Mesenchymal stem cell (in vitro differentiated cells and primary cell): ENCODE measurements at regions not wholly inside any gene's neighbourhood (a gene's known extent, or its start where the extent isn't known, plus 50 kb on each side); places are given as distances from the start of the nearest gene placed in this dataset.

ENCODE experiments used
- DNase-seq: peaks from one replicate; pipeline ENCODE4 v3.0.0-alpha.2; 2013
- H2AFZ ChIP-seq: one replicate; pipeline ENCODE4 v1.6.1; 2013; ENCODE audit warnings: low read depth, mild to moderate bottlenecking, control low read depth, inconsistent platforms, low read length, moderate library complexity
- H2AK5ac ChIP-seq: 2 replicates; pipeline ENCODE4 v1.6.1; 2013; ENCODE audit warnings: low read length, moderate library complexity, mild to moderate bottlenecking, inconsistent platforms; ENCODE audit not compliant: severe bottlenecking
- H2BK120ac ChIP-seq: one replicate; pipeline ENCODE4 v1.6.1; 2013; ENCODE audit warnings: low read depth, mild to moderate bottlenecking, inconsistent platforms, low read length, moderate library complexity
- H2BK12ac ChIP-seq, 2 experiments: one replicate each; pipeline ENCODE4 v1.6.1; 2013; ENCODE audit warnings: inconsistent platforms in 2 of 2, low read length in 2 of 2, mild to moderate bottlenecking in 2 of 2, moderate library complexity in 2 of 2, control low read depth in 1 of 2
- H2BK15ac ChIP-seq: one replicate; pipeline ENCODE4 v1.6.1; 2013; ENCODE audit warnings: mild to moderate bottlenecking, low read depth, inconsistent platforms; ENCODE audit not compliant: poor library complexity, severe bottlenecking
- H2BK5ac ChIP-seq: 2 replicates; pipeline ENCODE4 v1.6.1; 2013; ENCODE audit warnings: low read depth, mild to moderate bottlenecking, low read length, control low read depth, inconsistent platforms; ENCODE audit not compliant: poor library complexity, severe bottlenecking
- H3K14ac ChIP-seq, 2 experiments: one replicate each; pipeline ENCODE4 v1.6.1; 2013; ENCODE audit warnings: inconsistent platforms in 2 of 2, low read length in 2 of 2, control low read depth in 1 of 2, mild to moderate bottlenecking in 1 of 2, moderate library complexity in 1 of 2
- H3K18ac ChIP-seq, 2 experiments: one replicate each; pipeline ENCODE4 v1.6.1; 2013; ENCODE audit warnings: inconsistent platforms in 2 of 2, low read length in 2 of 2, control low read depth in 1 of 2, low read depth in 1 of 2, mild to moderate bottlenecking in 1 of 2
- H3K23ac ChIP-seq, 2 experiments: one replicate each; pipeline ENCODE4 v1.6.1; 2013; ENCODE audit warnings: inconsistent platforms in 2 of 2, low read length in 2 of 2, mild to moderate bottlenecking in 2 of 2, moderate library complexity in 2 of 2, control low read depth in 1 of 2
- H3K27ac ChIP-seq: 2 replicates; pipeline ENCODE4 v1.5.1; 2013; ENCODE audit warnings: mild to moderate bottlenecking, moderate library complexity, low read length, control low read depth, inconsistent platforms; ENCODE audit not compliant: poor library complexity, severe bottlenecking
- H3K27me3 ChIP-seq, 2 experiments: 2 replicates each; pipeline versions ENCODE4 v1.6.1 to v1.7.0; 2013; ENCODE audit warnings: low read length in 2 of 2, mild to moderate bottlenecking in 2 of 2, moderate library complexity in 2 of 2, control low read depth in 1 of 2, inconsistent platforms in 1 of 2; ENCODE audit not compliant: control insufficient read depth in 1 of 2, insufficient read depth in 1 of 2
- H3K36me3 ChIP-seq, 2 experiments: 2 replicates each; pipeline versions ENCODE4 v1.6.1 to v1.7.0; 2013; ENCODE audit warnings: low read length in 2 of 2, control low read depth in 1 of 2, inconsistent platforms in 1 of 2, low read depth in 1 of 2, mild to moderate bottlenecking in 1 of 2; ENCODE audit not compliant: insufficient read depth in 2 of 2, control insufficient read depth in 1 of 2
- H3K4ac ChIP-seq, 2 experiments: one replicate each; pipeline ENCODE4 v1.6.1; 2013; ENCODE audit warnings: inconsistent platforms in 2 of 2, low read length in 2 of 2, mild to moderate bottlenecking in 2 of 2, moderate library complexity in 2 of 2, control low read depth in 1 of 2, low read depth in 1 of 2
- H3K4me1 ChIP-seq: 2 replicates; pipeline ENCODE4 v1.6.1; 2013; ENCODE audit warnings: low read depth, low read length, control low read depth; ENCODE audit not compliant: control insufficient read depth, insufficient read depth
- H3K4me2 ChIP-seq: 2 replicates; pipeline ENCODE4 v1.6.1; 2013; ENCODE audit warnings: low read length, mild to moderate bottlenecking, inconsistent platforms; ENCODE audit not compliant: poor library complexity, severe bottlenecking
- H3K4me3 ChIP-seq, 2 experiments: 2 replicates each; pipeline versions ENCODE4 v1.5.1 to v1.7.0; 2013; ENCODE audit warnings: low read length in 2 of 2, mild to moderate bottlenecking in 2 of 2, control low read depth in 1 of 2, low read depth in 1 of 2; ENCODE audit not compliant: insufficient read depth in 1 of 2
- H3K79me1 ChIP-seq: replicated peaks from 2 replicates; pipeline ENCODE4 v1.6.1; 2013; ENCODE audit warnings: mild to moderate bottlenecking, control low read depth, low read length, inconsistent platforms; ENCODE audit not compliant: poor library complexity, severe bottlenecking
- H3K9ac ChIP-seq: 2 replicates; pipeline ENCODE4 v1.7.0; 2013; ENCODE audit warnings: mild to moderate bottlenecking, low read length, moderate library complexity
- H3K9me3 ChIP-seq: 2 replicates; pipeline ENCODE4 v1.7.0; 2013; ENCODE audit warnings: mild to moderate bottlenecking, low read length; ENCODE audit not compliant: control insufficient read depth
- H4K8ac ChIP-seq: one replicate; pipeline ENCODE4 v1.6.1; 2013; ENCODE audit warnings: inconsistent platforms, mild to moderate bottlenecking, low read length, moderate library complexity
- H4K91ac ChIP-seq: one replicate; pipeline ENCODE4 v1.6.1; 2013; ENCODE audit warnings: mild to moderate bottlenecking, low read length, inconsistent platforms
- WGBS: methylation state at CpG from one replicate; pipeline ENCODE4 v1.1.7; 2013; ENCODE audit warnings: mixed read lengths; 5-methylcytosine and 5-hydroxymethylcytosine counted together

DNA sequence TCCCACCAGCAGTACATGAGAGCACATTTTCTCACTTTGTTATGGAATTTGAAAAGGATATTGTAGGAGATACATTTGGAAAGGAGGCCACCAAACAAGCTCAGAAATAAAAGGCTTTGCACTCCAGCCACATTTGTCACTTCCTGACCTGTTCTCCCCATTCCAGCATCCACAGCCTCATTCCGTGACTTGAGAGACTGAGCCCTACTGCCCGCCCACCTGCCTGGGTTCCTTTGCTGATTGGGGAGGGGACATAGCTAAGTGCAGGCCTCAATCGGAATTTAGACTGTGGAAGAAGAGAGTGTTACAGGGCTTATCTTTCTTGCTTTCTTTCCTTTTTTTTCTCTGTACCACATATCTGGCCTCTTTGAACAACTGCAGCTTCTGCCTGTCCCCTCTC is 735.4 kb upstream of the TMEM132C start:
- H3K18ac ChIP-seq: no peak overlapping the region
- no peaks in the 10 kb centered on the region for H3K36me3 ChIP-seq
- H2AK5ac ChIP-seq: no peak overlapping the region
- H3K4me1 ChIP-seq: peaks cover 1% of the 10 kb centered on the region
- H3K4ac ChIP-seq: no peak overlapping the region
- no peak overlapping the region for H3K14ac ChIP-seq
- no peak overlapping the region for H3K9ac ChIP-seq
- H2BK120ac ChIP-seq: no peak overlapping the region
- H3K4me3 ChIP-seq: no peak overlapping the region
- no peak overlapping the region for H4K8ac ChIP-seq
- no peak overlapping the region for H2BK12ac ChIP-seq
- H3K9me3 ChIP-seq: peaks cover 14% of the 10 kb centered on the region
- DNase-seq: no peak
- no peak overlapping the region for H2AFZ ChIP-seq
- H3K27ac ChIP-seq: no peak overlapping the region
- WGBS: 83% methylated on average over 2 of the region's 3 CpGs
- H4K91ac ChIP-seq: no peak overlapping the region
- H2BK5ac ChIP-seq: no peak overlapping the region
- H3K79me1 ChIP-seq: no peaks in the 10 kb centered on the region
- no peak overlapping the region for H2BK15ac ChIP-seq
- no peak overlapping the region for H3K4me2 ChIP-seq
- peaks cover 0 to 2% of the 10 kb centered on the region in 2 experiments for H3K27me3 ChIP-seq
- no peak overlapping the region for H3K23ac ChIP-seq

DNA sequence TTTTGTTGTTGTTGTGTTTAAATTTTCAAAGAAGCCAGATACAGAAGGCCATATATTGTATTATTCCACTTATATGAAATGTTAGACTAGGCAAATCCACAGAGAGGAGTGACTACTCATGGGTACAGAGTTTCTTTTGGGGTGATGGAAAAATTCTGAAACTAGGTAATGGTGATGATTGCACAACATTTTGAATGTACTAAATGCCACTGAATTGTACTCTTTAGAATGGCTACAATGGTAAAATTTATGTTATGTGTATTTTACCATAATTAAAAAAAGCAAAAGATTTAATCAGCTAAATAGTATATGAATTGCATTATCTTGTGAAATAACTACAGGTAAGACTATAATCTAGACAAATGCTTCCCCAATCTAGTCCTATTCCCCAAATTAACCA is 733.6 kb upstream of the TMEM132C start:
- H2BK12ac ChIP-seq: no peak overlapping the region
- no peak overlapping the region for H2BK120ac ChIP-seq
- H3K9me3 ChIP-seq: peaks cover 14% of the 10 kb centered on the region
- H2BK15ac ChIP-seq: no peak overlapping the region
- H3K4me3 ChIP-seq: no peak overlapping the region
- no peak overlapping the region for H3K23ac ChIP-seq
- no peak overlapping the region for H2AK5ac ChIP-seq
- no peak overlapping the region for H3K4me2 ChIP-seq
- DNase-seq: no peak
- no peak overlapping the region for H2BK5ac ChIP-seq
- H3K36me3 ChIP-seq: no peaks in the 10 kb centered on the region
- no peak overlapping the region for H3K14ac ChIP-seq
- no peaks in the 10 kb centered on the region for H3K79me1 ChIP-seq
- no peak overlapping the region for H4K8ac ChIP-seq
- no peak overlapping the region for H3K18ac ChIP-seq
- peaks cover 0 to under 1% of the 10 kb centered on the region in 2 experiments for H3K27me3 ChIP-seq
- H3K27ac ChIP-seq: no peak overlapping the region
- H3K9ac ChIP-seq: no peak overlapping the region
- no peak overlapping the region for H3K4ac ChIP-seq
- peaks cover 1% of the 10 kb centered on the region for H3K4me1 ChIP-seq
- H4K91ac ChIP-seq: no peak overlapping the region
- no peak overlapping the region for H2AFZ ChIP-seq

DNA sequence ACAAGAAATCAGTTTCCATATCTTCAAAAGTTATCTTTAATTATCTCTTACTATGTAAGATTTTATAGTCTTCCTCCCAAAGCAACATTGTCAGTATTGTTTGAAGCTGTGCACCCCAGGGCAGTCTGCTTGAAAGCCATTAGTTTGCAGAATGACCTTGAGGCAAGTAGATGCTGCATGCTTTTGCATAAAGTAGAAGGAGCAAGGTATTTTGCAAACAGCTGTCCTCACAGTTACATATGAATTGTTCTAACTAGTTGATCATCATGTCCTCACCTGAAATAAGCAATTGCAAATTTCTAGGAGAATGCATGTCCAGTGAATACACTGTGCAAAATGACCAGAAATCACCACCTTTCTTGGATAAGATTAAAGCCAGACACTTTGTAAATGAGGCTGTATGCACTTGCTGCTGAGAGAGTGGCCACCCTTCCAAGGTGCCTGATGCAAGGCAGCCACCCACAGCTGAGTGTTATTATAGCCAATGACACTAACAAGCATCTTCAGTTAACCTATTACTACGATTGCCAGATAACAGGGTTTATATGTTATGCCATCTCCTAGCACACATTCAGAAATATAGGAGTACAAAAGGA is 730.0 kb upstream of the TMEM132C start:
- Histone ChIP-seq H3K9ac (no peak overlapping the region), H2BK5ac (no peak overlapping the region), H3K14ac (no peak overlapping the region), H3K27me3 (no peaks in the 10 kb centered on the region), H2BK12ac (no peak overlapping the region), H3K4me1 (no peaks in the 10 kb centered on the region), H3K36me3 (no peaks in the 10 kb centered on the region), H2BK120ac (no peak overlapping the region), H3K18ac (no peak overlapping the region), H3K4me2 (no peak overlapping the region), H2BK15ac (no peak overlapping the region), H4K91ac (no peak overlapping the region), H3K4me3 (no peak overlapping the region), H3K4ac (no peak overlapping the region), H4K8ac (no peak overlapping the region), H3K9me3 (peaks cover 14% of the 10 kb centered on the region), H2AFZ (no peak overlapping the region), H3K23ac (no peak overlapping the region), H3K79me1 (no peaks in the 10 kb centered on the region), H3K27ac (no peak overlapping the region), H2AK5ac (no peak overlapping the region)
- WGBS: no CpG with 5 or more reads among the region's 1 CpG
- DNase-seq: no peak

DNA sequence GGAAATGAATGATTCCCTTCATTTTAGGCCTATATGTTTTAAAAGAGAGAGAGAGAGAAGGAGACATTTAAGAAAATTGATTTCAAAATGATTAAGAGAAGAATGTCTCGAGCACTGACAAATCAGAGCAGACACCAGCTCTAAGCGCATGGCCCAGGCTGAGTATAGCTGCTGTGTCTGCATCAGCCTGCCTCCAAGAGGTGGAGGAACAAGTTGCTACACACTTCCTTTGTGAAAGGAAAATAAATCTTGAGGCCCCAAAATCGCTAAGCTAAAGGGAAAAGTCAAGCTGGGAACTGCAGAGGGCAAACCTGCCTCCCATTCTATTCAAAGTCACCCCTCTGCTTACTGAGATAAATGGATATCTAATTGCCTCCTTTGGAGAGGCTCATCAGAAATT is 728.7 kb upstream of the TMEM132C start:
- Histone ChIP-seq H3K4me3 (no peak overlapping the region), H3K27me3 (no peaks in the 10 kb centered on the region), H2BK5ac (no peak overlapping the region), H2AFZ (no peak overlapping the region), H3K9me3 (peaks cover 14% of the 10 kb centered on the region), H3K27ac (no peak overlapping the region), H2AK5ac (no peak overlapping the region), H3K79me1 (no peaks in the 10 kb centered on the region), H4K8ac (no peak overlapping the region), H3K9ac (no peak overlapping the region), H3K36me3 (no peaks in the 10 kb centered on the region), H2BK12ac (no peak overlapping the region), H3K4ac (no peak overlapping the region), H4K91ac (no peak overlapping the region), H3K4me2 (no peak overlapping the region), H2BK120ac (no peak overlapping the region), H3K14ac (no peak overlapping the region), H3K18ac (no peak overlapping the region), H3K23ac (no peak overlapping the region), H3K4me1 (peaks cover 4% of the 10 kb centered on the region), H2BK15ac (no peak overlapping the region)
- DNase-seq: no peak
- WGBS: 55% methylated on average over 3 of the region's 3 CpGs
